ENCODE measurements at regions not wholly inside any gene's neighbourhood (a gene's known extent, or its start where the extent isn't known, plus 50 kb on each side); places are given as distances from the start of the nearest gene placed in this dataset.

- Histone ChIP-seq H3K9me3 (peaks cover 0 to 16% (median 0%) of the 10 kb centered on the region in 8 donors), H3K27ac (no peak overlapping the region), H3K4me1 (no peaks in the 10 kb centered on the region), H3K27me3 (replicated peaks in 1 of 7) (no peaks in the 10 kb centered on the region), H3K4me3 (no peak overlapping the region), H3K36me3 (no peaks in the 10 kb centered on the region)
- no peak for DNase-seq
- intact Hi-C loops (cut with DNase I; ENCODE audit: low total_unique reads), result no loop called here
- TF ChIP-seq POLR2A (IDR thresholded peaks at IDR 0.05) (no peak), POLR2AphosphoS5 (IDR thresholded peaks at IDR 0.05) (no peak), CTCF (IDR thresholded peaks at IDR 0.05 in 8 of 11, conservative IDR thresholded peaks at IDR 0.05 in 3 of 11) (no peak)
- 71 to 85% (median 82%) methylated on average over 2 of the region's 2 CpGs for WGBS, 5 donors
Measured at GRCh38 chr5:114988096-114988495, 181.6 kb downstream of the TRIM36 start.

GRCh38 chr5:114984796-114985195 is 184.9 kb downstream of the TRIM36 start:
- intact Hi-C loops (cut with DNase I; ENCODE audit: low total_unique reads), result no loop called here
- Histone ChIP-seq H3K9me3 (no peaks in the 10 kb centered on the region), H3K4me1 (no peaks in the 10 kb centered on the region), H3K27me3 (replicated peaks in 1 of 7) (no peaks in the 10 kb centered on the region), H3K27ac (no peak overlapping the region), H3K4me3 (no peak overlapping the region), H3K36me3 (no peaks in the 10 kb centered on the region)
- DNase-seq, result no peak
- 83 to 96% (median 93%) methylated on average over 2 of the region's 2 CpGs for WGBS, 5 donors
- TF ChIP-seq POLR2A (IDR thresholded peaks at IDR 0.05) (no peak), POLR2AphosphoS5 (IDR thresholded peaks at IDR 0.05) (no peak), CTCF (IDR thresholded peaks at IDR 0.05 in 8 of 11, conservative IDR thresholded peaks at IDR 0.05 in 3 of 11) (no peak)

- H3K4me3 ChIP-seq, result no peak overlapping the region
- H3K27ac ChIP-seq, result no peak overlapping the region
- H3K9me3 ChIP-seq, result peaks cover 0 to 4% (median 0%) of the 10 kb centered on the region in 8 donors
- no peaks in the 10 kb centered on the region for H3K4me1 ChIP-seq
- H3K27me3 ChIP-seq (replicated peaks in 1 of 7), result no peaks in the 10 kb centered on the region
- no peak for DNase-seq
- no peak for TF ChIP-seq CTCF (IDR thresholded peaks at IDR 0.05 in 8 of 11, conservative IDR thresholded peaks at IDR 0.05 in 3 of 11)
- no peak for TF ChIP-seq POLR2AphosphoS5 (IDR thresholded peaks at IDR 0.05)
- TF ChIP-seq POLR2A (IDR thresholded peaks at IDR 0.05), result no peak
- H3K36me3 ChIP-seq, result no peaks in the 10 kb centered on the region
- intact Hi-C loops (cut with DNase I; ENCODE audit: low total_unique reads), result no loop called here
- 60 to 72% (median 62%) methylated on average over 3 of the region's 3 CpGs for WGBS, 5 donors
Measured at GRCh38 chr5:114981111-114981510, 188.6 kb downstream of the TRIM36 start.

- no peaks in the 10 kb centered on the region for H3K36me3 ChIP-seq
- no peak overlapping the region for H3K4me3 ChIP-seq
- 66 to 88% (median 77%) methylated on average over 4 of the region's 4 CpGs for WGBS, 5 donors
- no peak for DNase-seq
- TF ChIP-seq POLR2A (IDR thresholded peaks at IDR 0.05) (no peak), CTCF (IDR thresholded peaks at IDR 0.05 in 8 of 11, conservative IDR thresholded peaks at IDR 0.05 in 3 of 11) (no peak), POLR2AphosphoS5 (IDR thresholded peaks at IDR 0.05) (no peak)
- H3K4me1 ChIP-seq, result no peaks in the 10 kb centered on the region
- H3K27me3 ChIP-seq (replicated peaks in 1 of 7), result no peaks in the 10 kb centered on the region
- no peak overlapping the region for H3K27ac ChIP-seq
- intact Hi-C loops (cut with DNase I; ENCODE audit: low total_unique reads), result no loop called here
- peaks cover 0 to 4% (median 0%) of the 10 kb centered on the region in 8 donors for H3K9me3 ChIP-seq
Measured at GRCh38 chr5:114977979-114978573, 191.6 kb downstream of the TRIM36 start.
